SU-DHL-6 (cell line): ENCODE measurements at regions not wholly inside any gene's neighbourhood (a gene's known extent, or its start where the extent isn't known, plus 50 kb on each side); places are given as distances from the start of the nearest gene placed in this dataset.

ENCODE experiments used
- EZH2phosphoT487 ChIP-seq: fragments of 200-600 bp; sonication (generic), shearing (Covaris generic); conservative IDR thresholded peaks from 2 replicates; pipeline ENCODE4 v1.6.1; 2018; ENCODE audit warnings: mild to moderate bottlenecking, antibody characterized with exemption, low read length, moderate library complexity, mixed read lengths
- TF ChIP-seq, protein P1 (sequence below): fragments of 200-600 bp; sonication (generic); IDR thresholded peaks from one replicate; pipeline ENCODE4 v1.5.1; 2017; ENCODE audit warnings: antibody characterized with exemption, mild to moderate bottlenecking, low read length, moderate library complexity; ENCODE audit not compliant: insufficient read depth, poor library complexity, severe bottlenecking

DNA sequence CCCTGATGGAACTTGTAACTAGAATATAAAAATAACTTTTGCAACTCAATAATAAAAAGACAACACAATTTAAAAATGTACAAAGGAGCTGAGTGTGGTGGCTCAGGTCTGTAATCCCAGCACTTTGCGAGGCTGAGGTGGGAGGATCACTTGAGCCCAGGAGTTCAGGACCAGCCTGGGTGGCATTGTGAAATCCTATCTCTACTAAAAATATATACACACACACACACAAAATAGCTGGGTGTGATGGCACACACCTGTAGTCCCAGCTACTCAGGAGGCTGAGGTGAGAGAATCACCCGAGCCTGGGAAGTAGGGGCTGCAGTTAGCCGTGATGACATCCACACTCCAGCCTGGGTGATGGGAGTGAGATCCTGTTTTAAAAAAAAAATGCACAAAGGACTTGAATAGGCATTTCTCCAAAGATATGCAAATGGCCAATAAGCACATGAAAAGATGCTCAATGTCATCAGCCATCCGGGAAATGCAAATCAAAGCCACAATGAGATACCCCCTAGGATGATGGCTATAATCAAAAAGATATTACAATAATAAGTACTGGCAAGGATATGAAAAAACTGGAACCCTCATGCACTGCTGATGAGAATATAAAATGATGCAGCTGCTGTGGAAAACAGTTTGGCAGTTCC is 59.8 kb upstream of the SEPTIN5 start:
- TF ChIP-seq, protein P1, sequence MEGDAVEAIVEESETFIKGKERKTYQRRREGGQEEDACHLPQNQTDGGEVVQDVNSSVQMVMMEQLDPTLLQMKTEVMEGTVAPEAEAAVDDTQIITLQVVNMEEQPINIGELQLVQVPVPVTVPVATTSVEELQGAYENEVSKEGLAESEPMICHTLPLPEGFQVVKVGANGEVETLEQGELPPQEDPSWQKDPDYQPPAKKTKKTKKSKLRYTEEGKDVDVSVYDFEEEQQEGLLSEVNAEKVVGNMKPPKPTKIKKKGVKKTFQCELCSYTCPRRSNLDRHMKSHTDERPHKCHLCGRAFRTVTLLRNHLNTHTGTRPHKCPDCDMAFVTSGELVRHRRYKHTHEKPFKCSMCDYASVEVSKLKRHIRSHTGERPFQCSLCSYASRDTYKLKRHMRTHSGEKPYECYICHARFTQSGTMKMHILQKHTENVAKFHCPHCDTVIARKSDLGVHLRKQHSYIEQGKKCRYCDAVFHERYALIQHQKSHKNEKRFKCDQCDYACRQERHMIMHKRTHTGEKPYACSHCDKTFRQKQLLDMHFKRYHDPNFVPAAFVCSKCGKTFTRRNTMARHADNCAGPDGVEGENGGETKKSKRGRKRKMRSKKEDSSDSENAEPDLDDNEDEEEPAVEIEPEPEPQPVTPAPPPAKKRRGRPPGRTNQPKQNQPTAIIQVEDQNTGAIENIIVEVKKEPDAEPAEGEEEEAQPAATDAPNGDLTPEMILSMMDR, result no peak
- no peak for TF ChIP-seq EZH2phosphoT487
